Neutrophil (primary cell): ENCODE measurements at regions not wholly inside any gene's neighbourhood (a gene's known extent, or its start where the extent isn't known, plus 50 kb on each side); places are given as distances from the start of the nearest gene placed in this dataset.

Experiments
- H3K27ac ChIP-seq: fragments of 200-600 bp; sonication (generic); 2 replicates; pipeline ENCODE4 v1.5.1; 2016; ENCODE audit warnings: mild to moderate bottlenecking, moderate library complexity
- H3K27me3 ChIP-seq: fragments of 200-600 bp; sonication (generic); 2 replicates; pipeline ENCODE4 v1.6.0; 2016; ENCODE audit warnings: mild to moderate bottlenecking
- H3K36me3 ChIP-seq: fragments of 200-600 bp; sonication (generic); 2 replicates; pipeline ENCODE4 v1.5.1; 2017
- H3K4me1 ChIP-seq, 2 experiments: fragments of 200-600 bp in 1 of 2; sonication (generic) in 1 of 2; 1 replicate in 1 of 2; 2 replicates in 1 of 2; pipeline versions ENCODE4 v1.5.1 to v1.6.1; 2013 to 2016; ENCODE audit warnings: low read depth in 1 of 2, low read length in 1 of 2, mild to moderate bottlenecking in 1 of 2, moderate library complexity in 1 of 2; ENCODE audit not compliant: control insufficient read depth in 1 of 2, insufficient read depth in 1 of 2
- H3K4me3 ChIP-seq, 2 experiments: fragments of 200-600 bp in 1 of 2; sonication (generic) in 1 of 2; 1 replicate in 1 of 2; 2 replicates in 1 of 2; pipeline ENCODE4 v1.5.1; 2013 to 2016; ENCODE audit warnings: low read depth in 1 of 2, low read length in 1 of 2, mild to moderate bottlenecking in 1 of 2, moderate library complexity in 1 of 2
- H3K9me3 ChIP-seq: fragments of 200-600 bp; sonication (generic); 2 replicates; pipeline ENCODE4 v1.5.1; 2016
- CTCF ChIP-seq: fragments of 200-600 bp; sonication (generic); IDR thresholded peaks from 2 replicates; pipeline ENCODE4 v1.5.1; 2016; ENCODE audit warnings: antibody characterized with exemption

- no peaks in the 10 kb centered on the region for H3K27me3 ChIP-seq
- no peaks in the 10 kb centered on the region for H3K4me1 ChIP-seq
- no peak overlapping the region for H3K4me3 ChIP-seq
- no peaks in the 10 kb centered on the region for H3K9me3 ChIP-seq
- no peaks in the 10 kb centered on the region for H3K36me3 ChIP-seq
- TF ChIP-seq CTCF: no peak
- no peak overlapping the region for H3K27ac ChIP-seq
Measured at GRCh38 chr4:81557306-81557705, 85.6 kb upstream of the RASGEF1B start.

DNA sequence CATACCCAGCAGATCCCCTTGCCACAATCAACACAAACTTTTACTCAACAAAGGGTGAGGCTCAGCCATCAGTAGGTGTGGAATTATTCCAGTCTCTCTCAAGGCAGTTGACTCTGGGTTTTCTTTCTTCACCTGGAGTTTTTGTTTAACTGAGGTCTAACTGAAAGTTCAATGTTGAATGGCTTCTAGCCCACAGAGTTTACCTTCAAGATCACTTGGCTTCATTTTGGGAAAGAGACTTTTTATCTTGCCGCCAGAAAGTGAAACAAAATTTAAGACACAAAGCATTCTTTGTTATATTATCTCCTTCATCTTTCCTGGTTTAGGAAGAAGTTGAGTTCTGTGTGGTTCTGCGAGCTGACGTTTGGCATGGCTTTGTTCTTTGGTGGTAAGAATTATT, 83.8 kb upstream of the RASGEF1B start:
- Histone ChIP-seq H3K4me3 (no peak overlapping the region), H3K27me3 (no peaks in the 10 kb centered on the region), H3K4me1 (no peaks in the 10 kb centered on the region), H3K9me3 (no peaks in the 10 kb centered on the region), H3K36me3 (no peaks in the 10 kb centered on the region), H3K27ac (no peak overlapping the region)
- TF ChIP-seq CTCF: no peak

DNA sequence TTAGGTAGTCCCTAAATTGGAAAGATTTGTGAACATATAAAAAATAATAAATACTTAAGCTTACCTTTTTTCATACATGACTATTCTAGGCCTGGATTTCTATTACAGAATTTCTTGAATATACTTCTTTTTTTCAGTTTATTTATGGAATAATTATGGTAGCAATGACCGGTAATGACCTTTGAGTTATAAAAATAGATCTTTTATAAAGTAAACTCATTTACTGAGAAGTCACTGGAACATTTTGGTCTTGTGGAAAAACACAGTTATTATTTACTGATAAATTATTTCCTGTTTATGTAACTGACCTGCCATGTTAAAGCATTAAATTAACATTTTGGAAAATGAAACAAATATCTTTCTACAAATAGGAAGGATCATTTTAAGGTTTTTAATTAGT, 80.4 kb upstream of the RASGEF1B start:
- H3K4me1 ChIP-seq: no peaks in the 10 kb centered on the region
- no peak for TF ChIP-seq CTCF
- H3K27ac ChIP-seq: no peak overlapping the region
- no peaks in the 10 kb centered on the region for H3K36me3 ChIP-seq
- H3K9me3 ChIP-seq: no peaks in the 10 kb centered on the region
- H3K4me3 ChIP-seq: no peak overlapping the region
- no peaks in the 10 kb centered on the region for H3K27me3 ChIP-seq

DNA sequence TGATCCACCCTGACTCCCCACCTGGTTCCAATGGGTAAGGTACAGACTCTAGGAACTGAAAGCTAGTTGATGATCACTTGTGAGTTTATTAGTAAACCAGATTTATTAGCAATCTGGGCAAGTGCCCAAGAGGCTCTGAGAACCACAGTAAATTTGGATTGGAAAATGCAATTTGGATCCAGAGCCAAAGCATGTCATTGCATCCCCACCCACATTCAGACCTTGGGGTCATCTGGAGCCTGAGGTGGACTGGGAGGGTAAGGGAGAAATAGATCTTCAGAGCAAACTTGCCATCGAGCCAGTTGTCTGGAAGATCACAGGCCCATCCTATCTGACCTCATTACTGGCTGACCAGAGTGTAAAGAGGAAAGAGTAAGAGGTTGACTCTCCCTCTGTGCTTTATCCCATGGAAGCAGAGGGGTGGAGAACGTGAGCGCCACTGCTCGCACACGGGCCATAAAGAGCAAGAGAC, 78.7 kb upstream of the RASGEF1B start:
- no peaks in the 10 kb centered on the region for H3K9me3 ChIP-seq
- TF ChIP-seq CTCF: no peak
- H3K36me3 ChIP-seq: no peaks in the 10 kb centered on the region
- no peaks in the 10 kb centered on the region for H3K4me1 ChIP-seq
- no peaks in the 10 kb centered on the region for H3K27me3 ChIP-seq
- H3K27ac ChIP-seq: no peak overlapping the region
- H3K4me3 ChIP-seq: no peak overlapping the region

DNA sequence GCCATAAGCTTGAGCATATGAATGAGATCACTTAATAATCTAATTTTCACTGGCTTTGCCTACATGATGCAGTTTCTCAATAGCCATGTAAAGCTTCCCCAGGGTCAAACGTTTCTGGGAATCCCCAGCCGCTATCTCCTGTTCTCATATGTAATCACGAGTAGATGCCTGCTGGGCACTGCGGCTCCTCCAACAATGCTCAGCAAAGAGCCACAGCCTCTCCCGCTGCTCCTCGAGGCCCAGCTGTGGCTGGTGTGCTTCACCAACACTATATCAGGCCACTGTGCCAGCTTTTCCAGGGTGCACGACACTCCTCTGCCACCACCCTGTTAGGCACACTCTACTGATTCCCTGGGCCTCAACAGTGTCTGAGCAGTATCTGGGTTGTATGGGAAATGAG, 78.3 kb upstream of the RASGEF1B start:
- Histone ChIP-seq H3K27ac (no peak overlapping the region), H3K4me1 (no peaks in the 10 kb centered on the region), H3K9me3 (no peaks in the 10 kb centered on the region), H3K27me3 (no peaks in the 10 kb centered on the region), H3K4me3 (no peak overlapping the region), H3K36me3 (no peaks in the 10 kb centered on the region)
- no peak for TF ChIP-seq CTCF

- Histone ChIP-seq H3K27me3 (no peaks in the 10 kb centered on the region), H3K9me3 (no peaks in the 10 kb centered on the region), H3K4me3 (no peak overlapping the region), H3K4me1 (no peaks in the 10 kb centered on the region), H3K27ac (no peak overlapping the region), H3K36me3 (no peaks in the 10 kb centered on the region)
- TF ChIP-seq CTCF: no peak
Measured at GRCh38 chr4:81546777-81547176, 75.1 kb upstream of the RASGEF1B start.
